Stomach smooth muscle (tissue), 2 donors: ENCODE measurements at regions not wholly inside any gene's neighbourhood (a gene's known extent, or its start where the extent isn't known, plus 50 kb on each side); places are given as distances from the start of the nearest gene placed in this dataset.
"Not testable (repeated sequence)": the region's sequence is repeated elsewhere in the genome, so short reads cannot be mapped to it uniquely, and the experiment has no call there.

ENCODE experiments used
- H3K27ac ChIP-seq: one replicate; pipeline ENCODE4 v1.7.0; 2013; ENCODE audit warnings: mild to moderate bottlenecking, low read length, inconsistent platforms
- H3K27me3 ChIP-seq, 2 donors: one replicate each; pipeline ENCODE4 v1.7.0; 2013; ENCODE audit warnings: low read length in 2 of 2; ENCODE audit not compliant: insufficient read depth in 2 of 2, control insufficient read depth in 1 of 2
- H3K36me3 ChIP-seq, 2 donors: one replicate each; pipeline ENCODE4 v1.7.0; 2013; ENCODE audit warnings: low read length in 2 of 2; ENCODE audit not compliant: control insufficient read depth in 2 of 2, insufficient read depth in 2 of 2
- H3K4me1 ChIP-seq: one replicate; pipeline ENCODE4 v1.7.0; 2013; ENCODE audit warnings: low read length; ENCODE audit not compliant: control insufficient read depth, insufficient read depth
- H3K4me3 ChIP-seq, 2 donors: one replicate each; pipeline ENCODE4 v1.7.0; 2013; ENCODE audit warnings: low read length in 2 of 2
- H3K9ac ChIP-seq, 2 donors: one replicate each; pipeline ENCODE4 v1.7.0; 2013; ENCODE audit warnings: low read length in 2 of 2, mild to moderate bottlenecking in 1 of 2
- H3K9me3 ChIP-seq, 2 donors: one replicate each; pipeline ENCODE4 v1.7.0; 2013; ENCODE audit warnings: low read length in 2 of 2; ENCODE audit not compliant: control insufficient read depth in 2 of 2
- donor health status: healthy.
- donor health status: Pancreatic carcinoma.

DNA sequence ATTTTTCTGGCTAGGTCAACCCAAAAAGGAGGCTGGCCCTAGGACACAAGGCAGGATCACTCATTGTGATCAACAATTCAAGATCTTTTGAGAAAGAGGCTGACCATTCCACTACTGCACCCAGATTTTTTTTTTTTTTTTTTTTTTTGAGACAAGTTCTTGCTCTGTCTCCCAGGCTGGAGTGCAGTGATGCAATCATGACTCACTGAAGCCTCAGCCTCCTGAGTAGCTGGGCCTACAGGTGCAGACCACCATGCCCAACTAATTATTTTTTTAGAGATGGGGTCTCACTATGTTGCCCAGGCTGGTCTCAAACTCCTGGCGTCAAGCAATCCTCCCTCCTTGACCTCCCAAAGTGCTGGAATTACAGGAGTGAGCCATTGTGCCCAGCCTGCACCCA is 265.4 kb downstream of the SOX9 start:
- not testable (repeated sequence) for H3K4me3 ChIP-seq, H3K4me1 ChIP-seq, H3K27ac ChIP-seq, H3K36me3 ChIP-seq, H3K9ac ChIP-seq, H3K9me3 ChIP-seq, H3K27me3 ChIP-seq

DNA sequence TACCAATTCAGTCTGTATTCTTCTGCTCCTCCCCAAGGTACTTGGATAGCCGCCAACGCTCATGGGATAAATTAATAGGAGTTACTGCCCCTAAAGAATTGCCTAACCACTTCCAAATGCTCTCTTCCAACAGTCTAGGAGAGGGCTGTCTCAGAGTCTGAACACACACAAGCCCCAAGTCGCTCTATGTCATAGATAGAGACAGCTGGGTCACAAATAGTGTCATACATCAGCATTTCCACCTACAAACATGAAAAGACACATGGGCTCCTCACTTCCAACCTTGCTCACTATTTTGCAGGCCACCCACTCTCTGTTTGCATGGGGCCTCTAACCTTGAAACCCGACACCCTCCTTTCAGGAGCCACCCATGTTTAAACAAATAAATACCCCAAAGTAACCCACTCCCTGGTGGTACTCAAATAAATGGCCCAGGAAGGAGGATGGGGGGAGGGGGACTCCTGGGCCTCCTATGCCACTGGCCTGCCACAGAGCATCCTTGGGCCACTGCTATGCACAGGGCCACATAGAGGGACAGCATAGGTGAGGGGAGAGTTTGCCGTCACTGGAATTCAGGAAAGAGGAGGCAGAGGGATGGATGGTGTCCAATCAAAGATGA is 265.9 kb downstream of the SOX9 start:
- no peaks in the 10 kb centered on the region for H3K9me3 ChIP-seq
- no peak overlapping the region for H3K4me3 ChIP-seq
- H3K27ac ChIP-seq: no peak overlapping the region
- no peak overlapping the region for H3K9ac ChIP-seq
- no peaks in the 10 kb centered on the region for H3K27me3 ChIP-seq
- H3K4me1 ChIP-seq: no peaks in the 10 kb centered on the region
- H3K36me3 ChIP-seq: no peaks in the 10 kb centered on the region

DNA sequence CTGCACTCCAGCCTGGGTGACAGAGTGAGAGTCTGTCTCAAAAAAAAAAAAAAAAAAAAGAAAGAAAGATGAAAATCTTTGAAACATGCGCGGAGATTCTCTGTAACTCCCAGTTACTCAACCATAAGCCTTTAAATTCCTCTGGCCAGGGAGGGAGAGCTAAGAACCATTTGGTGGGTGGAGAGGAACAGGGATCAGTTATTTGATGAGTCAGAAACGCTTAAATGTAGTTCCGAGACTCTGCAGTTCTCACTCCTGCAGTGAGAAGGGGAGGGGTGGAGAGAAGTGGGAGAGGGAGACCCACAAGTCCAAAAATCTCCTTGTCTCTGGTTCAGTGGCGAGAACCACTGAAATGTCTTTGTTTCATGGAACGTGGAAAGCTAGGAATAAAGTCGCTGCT is 266.7 kb downstream of the SOX9 start:
- Histone ChIP-seq H3K4me3 (no peak overlapping the region), H3K9ac (no peak overlapping the region), H3K27me3 (no peaks in the 10 kb centered on the region), H3K36me3 (no peaks in the 10 kb centered on the region), H3K4me1 (no peaks in the 10 kb centered on the region), H3K9me3 (no peaks in the 10 kb centered on the region), H3K27ac (no peak overlapping the region)

DNA sequence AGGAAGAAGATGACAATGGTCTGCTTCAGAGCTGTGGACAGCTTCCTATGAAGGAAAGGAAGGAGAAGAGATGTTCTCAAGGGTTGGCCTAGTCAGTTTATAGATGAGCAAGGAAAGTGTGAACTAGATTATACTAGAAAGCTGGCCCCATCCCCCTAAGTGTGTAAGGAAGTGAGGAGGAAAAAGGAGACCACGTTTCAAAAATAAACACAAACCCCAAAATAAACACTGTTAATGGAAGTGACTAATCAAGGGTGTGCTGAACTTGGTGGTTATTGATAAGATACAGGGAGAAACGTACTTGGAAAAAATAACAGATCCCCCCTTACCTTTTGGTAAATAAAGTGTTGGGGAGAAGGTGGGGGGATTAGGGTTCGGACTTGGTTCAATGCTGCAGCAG is 267.1 kb downstream of the SOX9 start:
- no peaks in the 10 kb centered on the region for H3K27me3 ChIP-seq
- H3K27ac ChIP-seq: no peak overlapping the region
- H3K4me1 ChIP-seq: no peaks in the 10 kb centered on the region
- H3K9me3 ChIP-seq: no peaks in the 10 kb centered on the region
- H3K36me3 ChIP-seq: no peaks in the 10 kb centered on the region
- H3K9ac ChIP-seq: no peak overlapping the region
- H3K4me3 ChIP-seq: no peak overlapping the region

DNA sequence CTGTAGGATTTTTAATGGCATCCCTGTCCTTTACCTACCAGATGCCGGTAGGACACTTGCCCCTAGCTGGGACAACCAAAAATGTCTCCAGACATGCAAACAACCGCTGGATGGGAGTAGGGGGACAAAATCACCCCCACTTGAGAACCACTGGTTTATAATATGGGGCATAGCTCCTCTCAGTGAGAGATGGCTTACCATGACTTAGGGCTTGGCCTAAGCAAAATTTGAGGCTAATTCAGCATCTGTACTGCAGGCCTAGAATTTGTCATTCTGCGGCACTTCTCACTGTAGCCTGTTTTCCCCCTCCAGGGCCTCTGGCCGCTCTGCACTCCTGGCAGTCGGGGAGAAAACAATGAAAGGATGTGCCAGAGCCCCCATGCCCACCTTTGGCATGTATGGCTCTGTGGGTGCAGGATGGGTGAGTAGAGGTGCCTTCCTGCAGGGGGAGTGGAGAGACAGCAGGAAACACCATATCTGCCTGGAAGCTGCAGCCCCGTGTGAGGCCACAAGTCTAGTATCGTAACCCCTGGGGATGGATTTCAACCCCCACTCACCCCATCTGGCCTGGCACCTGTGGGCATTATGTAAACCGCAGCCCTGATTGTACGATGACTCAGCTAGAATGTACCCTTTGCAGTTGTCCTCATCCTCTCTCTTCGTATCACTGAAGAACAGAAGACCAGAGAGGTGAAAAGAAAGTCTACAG is 268.1 kb downstream of the SOX9 start:
- no peaks in the 10 kb centered on the region for H3K4me1 ChIP-seq
- no peak overlapping the region for H3K4me3 ChIP-seq
- no peaks in the 10 kb centered on the region for H3K36me3 ChIP-seq
- no peak overlapping the region for H3K9ac ChIP-seq
- H3K27ac ChIP-seq: no peak overlapping the region
- H3K27me3 ChIP-seq: no peaks in the 10 kb centered on the region
- no peaks in the 10 kb centered on the region for H3K9me3 ChIP-seq

DNA sequence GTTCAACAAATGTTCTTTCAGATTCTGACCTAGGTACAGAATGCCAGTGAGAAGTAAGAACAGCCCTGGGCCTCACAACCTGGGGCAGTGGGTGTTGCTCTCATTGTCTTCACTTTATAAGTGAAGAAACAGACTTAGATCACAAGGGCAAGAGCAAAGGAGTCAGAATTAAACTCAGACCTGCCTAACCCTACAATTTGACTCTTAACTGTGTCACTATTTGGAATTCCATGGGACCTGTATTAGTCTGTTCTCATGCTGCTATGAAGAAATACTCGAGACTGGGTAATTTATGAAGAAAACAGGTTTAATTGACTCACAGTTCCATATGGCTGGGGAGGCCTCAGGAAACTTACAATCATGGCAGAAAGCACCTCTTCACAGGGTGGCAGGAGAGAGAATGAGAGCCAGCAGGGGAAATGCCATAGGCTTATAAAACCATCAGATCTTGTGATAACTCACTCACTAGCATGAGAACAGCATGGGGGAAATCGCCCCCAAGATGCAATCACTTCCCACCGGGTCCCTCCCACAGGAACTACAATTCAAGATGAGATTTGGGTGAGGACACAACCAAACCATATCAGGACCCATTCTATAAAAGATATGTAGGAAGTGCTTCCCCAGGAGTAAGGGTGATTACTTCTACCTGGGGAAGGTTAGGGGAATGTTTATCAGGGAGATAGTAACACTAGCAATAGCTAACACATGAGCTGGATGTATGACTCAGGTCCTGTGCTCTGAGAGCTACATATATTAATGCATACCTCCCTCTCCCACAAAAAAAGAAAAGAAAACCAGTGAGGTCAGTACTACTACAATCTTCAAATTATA is 270.1 kb downstream of the SOX9 start:
- H3K27me3 ChIP-seq: no peaks in the 10 kb centered on the region
- no peak overlapping the region for H3K27ac ChIP-seq
- H3K4me3 ChIP-seq: no peak overlapping the region
- no peaks in the 10 kb centered on the region for H3K36me3 ChIP-seq
- no peaks in the 10 kb centered on the region for H3K9me3 ChIP-seq
- no peaks in the 10 kb centered on the region for H3K4me1 ChIP-seq
- H3K9ac ChIP-seq: no peak overlapping the region

DNA sequence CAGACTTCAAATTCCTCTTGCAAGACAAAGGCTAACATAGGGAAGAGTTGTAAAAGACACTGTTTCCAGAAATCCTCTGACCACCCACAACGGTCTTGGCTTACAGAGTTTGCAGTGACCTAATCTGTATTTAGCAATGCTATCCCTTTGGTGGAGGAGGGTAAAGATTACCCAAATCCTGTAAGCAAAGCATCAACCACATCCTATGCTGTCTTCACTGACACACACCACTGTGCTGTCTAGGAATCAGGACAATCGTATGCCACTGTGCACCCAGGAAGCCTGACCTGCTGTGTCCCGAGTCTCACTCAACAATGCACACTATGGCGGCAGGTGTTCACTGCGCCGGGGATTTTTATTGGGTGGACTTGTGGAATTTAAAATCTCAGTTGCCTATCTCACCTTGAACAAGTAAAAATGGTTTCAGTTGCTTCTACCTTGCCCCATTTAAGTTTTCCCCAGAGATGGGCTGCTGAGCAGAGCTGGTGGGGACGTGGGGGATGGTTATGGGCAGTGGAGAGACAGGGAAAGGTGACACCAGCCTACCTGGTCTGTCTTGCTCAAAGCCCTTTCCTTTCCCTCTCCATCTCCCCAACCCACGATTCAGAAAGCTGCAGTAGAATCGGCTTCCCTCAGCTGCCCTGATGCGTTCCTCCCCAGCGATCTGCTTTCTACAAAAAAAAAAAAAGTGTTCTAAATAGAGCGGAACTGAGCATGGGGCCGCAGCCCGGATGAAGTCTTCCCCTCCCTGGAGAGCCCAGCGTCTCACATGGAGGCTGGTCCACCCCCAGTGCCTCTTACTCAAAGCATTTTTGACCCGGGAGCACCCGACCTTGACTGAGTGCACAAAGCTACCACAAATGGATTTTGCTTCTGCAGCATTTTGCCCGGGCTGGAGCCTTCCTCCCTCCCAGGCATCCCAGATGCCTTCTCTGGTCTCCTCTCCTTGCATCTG is 271.5 kb downstream of the SOX9 start:
- Histone ChIP-seq H3K36me3 (no peaks in the 10 kb centered on the region), H3K27ac (no peak overlapping the region), H3K4me1 (no peaks in the 10 kb centered on the region), H3K4me3 (no peak overlapping the region), H3K27me3 (no peaks in the 10 kb centered on the region), H3K9ac (no peak overlapping the region), H3K9me3 (no peaks in the 10 kb centered on the region)

DNA sequence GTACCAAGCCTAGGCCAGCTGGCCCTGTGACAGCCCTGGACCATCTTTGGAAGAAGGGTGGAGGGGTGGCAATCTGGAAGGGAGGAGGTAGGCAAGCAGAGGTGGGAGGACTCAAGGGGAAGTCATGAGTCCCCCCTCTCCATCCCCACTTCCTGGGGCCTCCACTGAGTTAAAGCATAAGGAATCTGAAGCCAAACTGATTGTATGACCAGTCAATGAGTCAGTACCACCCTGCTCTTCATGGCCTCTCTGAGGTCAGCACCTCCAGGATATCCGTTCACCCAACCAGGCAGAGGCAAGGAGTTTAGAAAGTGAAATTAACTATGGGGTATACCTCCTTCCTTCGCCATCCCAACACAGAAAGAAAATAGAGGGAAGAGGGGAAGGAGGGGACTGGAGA is 272.7 kb downstream of the SOX9 start:
- no peaks in the 10 kb centered on the region for H3K9me3 ChIP-seq
- H3K27me3 ChIP-seq: no peaks in the 10 kb centered on the region
- H3K4me3 ChIP-seq: no peak overlapping the region
- H3K27ac ChIP-seq: no peak overlapping the region
- H3K4me1 ChIP-seq: no peaks in the 10 kb centered on the region
- H3K36me3 ChIP-seq: no peaks in the 10 kb centered on the region
- H3K9ac ChIP-seq: no peak overlapping the region

DNA sequence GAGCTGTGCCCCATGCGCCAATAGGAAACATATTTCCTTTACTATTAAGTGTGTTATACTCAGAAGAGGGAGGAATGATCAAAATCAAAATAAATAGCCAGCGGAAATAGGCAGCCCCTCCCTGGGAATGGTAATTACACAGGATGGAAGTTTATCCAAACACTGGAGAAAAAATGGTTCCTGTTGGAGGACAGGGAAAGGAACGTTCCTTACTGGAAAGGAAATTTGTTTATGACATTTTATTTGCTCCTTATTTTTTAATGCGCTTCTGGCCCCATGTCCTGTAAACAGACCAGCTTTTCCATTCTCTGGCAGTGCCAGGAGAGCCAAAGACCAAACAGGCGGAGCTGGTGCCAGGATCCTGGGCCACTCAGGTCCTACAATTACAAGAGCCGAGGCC is 273.7 kb downstream of the SOX9 start:
- no peaks in the 10 kb centered on the region for H3K4me1 ChIP-seq
- H3K9me3 ChIP-seq: no peaks in the 10 kb centered on the region
- no peak overlapping the region for H3K27ac ChIP-seq
- H3K9ac ChIP-seq: no peak overlapping the region
- H3K36me3 ChIP-seq: no peaks in the 10 kb centered on the region
- H3K4me3 ChIP-seq: no peak overlapping the region
- no peaks in the 10 kb centered on the region for H3K27me3 ChIP-seq

DNA sequence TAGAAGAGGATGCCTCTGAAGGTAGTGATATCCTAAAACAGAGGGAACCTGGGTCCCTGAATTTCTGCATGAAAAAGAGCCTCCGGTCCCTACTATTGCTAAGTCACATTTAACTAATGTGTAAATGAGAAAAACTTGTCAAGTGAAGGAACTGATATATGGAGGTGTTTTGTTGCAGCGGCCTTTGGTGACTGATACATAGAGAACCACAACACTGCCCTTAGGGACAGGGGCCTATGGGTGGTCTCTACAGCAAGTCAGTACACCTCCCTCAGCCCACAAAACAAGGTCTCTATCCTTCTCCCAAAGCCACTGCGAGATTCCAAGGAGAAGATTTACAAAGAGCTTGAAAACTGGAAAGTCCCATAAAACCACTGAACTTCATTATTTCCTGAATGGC is 275.3 kb downstream of the SOX9 start:
- no peak overlapping the region for H3K4me3 ChIP-seq
- no peak overlapping the region for H3K27ac ChIP-seq
- no peaks in the 10 kb centered on the region for H3K9me3 ChIP-seq
- no peaks in the 10 kb centered on the region for H3K27me3 ChIP-seq
- no peak overlapping the region for H3K9ac ChIP-seq
- H3K36me3 ChIP-seq: no peaks in the 10 kb centered on the region
- H3K4me1 ChIP-seq: no peaks in the 10 kb centered on the region
